Superior temporal gyrus (tissue), 1 donor: ENCODE measurements at regions not wholly inside any gene's neighbourhood (a gene's known extent, or its start where the extent isn't known, plus 50 kb on each side); places are given as distances from the start of the nearest gene placed in this dataset.
"Not testable (repeated sequence)": the region's sequence is repeated elsewhere in the genome, so short reads cannot be mapped to it uniquely, and the experiment has no call there.

Source experiments
- DNase-seq: peaks from one replicate; pipeline ENCODE4 v3.0.0-alpha.2; 2016; ENCODE audit errors: extremely low spot score

DNA sequence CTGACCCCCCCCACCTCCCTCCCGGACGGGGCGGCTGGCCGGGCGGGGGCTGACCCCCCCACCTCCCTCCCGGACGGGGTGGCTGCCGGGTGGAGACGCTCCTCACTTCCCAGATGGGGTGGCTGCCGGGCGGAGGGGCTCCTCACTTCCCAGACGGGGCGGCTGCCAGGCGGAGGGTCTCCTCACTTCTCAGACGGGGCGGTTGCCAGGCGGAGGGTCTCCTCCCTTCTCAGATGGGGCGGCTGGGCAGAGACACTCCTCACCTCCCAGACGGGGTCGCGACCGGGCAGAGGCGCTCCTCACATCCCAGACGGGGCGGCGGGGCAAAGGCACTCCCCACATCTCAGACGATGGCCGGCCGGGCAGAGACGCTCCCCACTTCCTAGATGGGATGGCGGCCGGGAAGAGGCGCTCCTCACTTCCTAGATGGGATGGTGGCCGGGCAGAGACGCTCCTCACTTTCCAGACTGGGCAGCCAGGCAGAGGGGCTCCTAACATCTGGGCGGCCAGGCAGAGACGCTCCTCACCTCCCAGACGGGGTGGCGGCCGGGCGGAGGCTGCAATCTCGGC, 597.6 kb downstream of the ZEB2 start:
- DNase-seq = not testable (repeated sequence)

DNA sequence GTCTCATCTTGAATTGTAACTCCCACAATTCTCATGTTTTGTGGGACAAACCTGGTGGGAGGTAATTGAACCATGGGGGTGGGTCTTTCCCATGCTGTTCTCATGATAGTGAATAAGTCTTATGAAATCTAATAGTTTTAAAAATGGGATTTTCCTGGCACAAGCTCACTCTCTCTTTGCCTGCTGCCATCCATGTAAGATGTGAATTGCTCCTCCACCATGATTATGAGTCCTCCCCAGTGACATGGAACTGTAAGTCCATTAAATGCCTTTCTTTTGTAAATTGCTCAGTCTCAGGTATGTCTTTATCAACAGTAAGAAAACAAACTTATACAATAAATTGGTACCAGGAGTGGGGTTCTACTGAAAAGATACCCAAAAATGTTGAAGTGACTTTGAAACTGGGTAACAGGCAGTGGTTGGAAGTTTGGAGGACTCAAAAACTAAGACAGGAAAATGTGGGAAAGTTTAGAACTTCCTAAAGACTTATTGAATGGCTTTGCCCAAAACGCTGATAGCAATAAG, 601.4 kb downstream of the ZEB2 start:
- no peak for DNase-seq

DNA sequence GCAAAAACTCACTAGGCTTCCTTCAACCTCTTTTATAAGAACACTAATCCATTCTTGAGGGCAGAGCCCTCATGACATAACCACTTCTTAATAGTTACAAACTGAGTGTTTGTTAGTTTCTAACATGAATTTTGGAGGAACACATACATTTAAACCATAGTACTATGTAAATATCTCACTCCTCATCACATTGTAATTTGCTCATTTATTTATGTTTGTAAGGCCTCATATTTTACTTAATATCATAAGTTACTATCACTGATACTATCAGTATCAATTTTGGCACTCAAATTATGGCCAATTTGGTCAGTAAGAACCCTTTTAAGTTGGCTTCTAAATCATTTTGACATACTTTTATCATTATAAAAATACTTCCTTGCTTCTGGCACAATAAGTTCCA, 603.1 kb downstream of the ZEB2 start:
- DNase-seq = no peak

DNA sequence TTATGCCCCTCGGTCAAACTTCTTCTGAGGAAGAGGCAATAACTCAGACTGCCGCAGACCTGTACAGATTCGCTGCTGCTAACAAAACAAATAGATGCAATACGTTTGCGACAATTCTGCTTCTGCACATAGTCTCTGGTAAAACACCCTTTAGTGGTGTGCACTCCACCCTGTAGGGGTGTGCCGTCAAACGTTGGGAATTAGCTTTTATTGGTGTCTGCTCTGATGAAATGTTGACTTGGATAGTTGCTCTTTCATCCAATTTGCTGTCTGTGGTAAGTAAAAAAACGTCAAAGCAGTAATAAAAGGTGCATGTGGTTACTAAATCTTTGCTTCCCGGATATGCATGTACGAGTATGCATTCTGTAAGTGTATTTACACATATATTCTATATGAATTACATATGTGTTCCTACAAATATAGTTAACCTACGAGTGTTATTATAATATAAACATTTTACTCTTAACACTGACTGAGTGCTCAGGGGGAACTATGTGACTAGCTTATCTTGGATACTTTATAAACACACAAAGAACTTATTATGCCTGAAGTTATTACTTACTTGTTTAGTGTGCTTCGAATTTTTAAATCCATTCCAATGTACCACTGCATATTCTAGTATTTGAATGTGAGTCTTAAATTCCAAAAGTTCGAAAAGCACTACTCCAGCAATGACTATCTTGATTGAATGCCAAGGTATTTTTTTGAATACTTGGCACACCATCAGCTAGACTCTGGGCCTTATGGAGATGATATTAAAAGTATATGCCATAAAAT, 610.2 kb downstream of the ZEB2 start:
- DNase-seq = no peak

DNA sequence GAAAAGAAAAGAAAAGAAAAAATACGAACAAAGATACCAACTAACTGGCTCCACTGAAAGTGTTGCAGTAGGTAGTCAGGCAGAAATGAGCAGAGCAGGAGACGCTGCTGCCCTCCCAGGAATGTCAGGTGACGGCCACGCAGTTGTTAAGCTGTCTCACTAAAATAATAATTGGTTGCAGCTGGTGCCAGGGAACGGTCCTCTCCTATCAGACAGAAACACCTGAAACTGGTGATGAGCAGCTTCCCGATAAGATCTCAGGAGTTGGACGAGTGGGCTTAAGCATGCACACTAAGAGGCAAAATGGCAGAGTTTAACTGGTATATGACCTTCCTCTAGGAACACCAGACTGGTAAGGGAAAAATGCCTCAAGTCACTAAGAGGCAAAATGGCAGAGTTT, 611.1 kb downstream of the ZEB2 start:
- DNase-seq = no peak

DNA sequence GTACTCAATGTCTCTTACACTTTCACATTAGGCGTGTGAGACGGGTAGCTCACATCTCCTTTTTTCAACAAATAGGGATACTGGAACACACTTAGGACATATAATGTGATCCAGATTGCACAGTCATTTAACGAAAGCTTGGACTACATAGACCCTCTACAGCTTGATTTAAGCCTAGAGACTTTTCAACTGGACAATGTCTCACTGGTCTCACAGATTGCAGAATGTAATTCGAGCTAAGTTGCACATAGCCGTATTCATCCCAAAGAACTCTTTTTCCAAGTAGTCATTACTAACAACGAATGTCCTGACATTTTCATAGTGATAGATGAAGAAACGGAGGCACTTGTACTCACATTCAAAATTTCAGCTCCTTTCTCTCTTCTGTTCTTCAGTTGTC, 612.1 kb downstream of the ZEB2 start:
- no peak for DNase-seq

DNA sequence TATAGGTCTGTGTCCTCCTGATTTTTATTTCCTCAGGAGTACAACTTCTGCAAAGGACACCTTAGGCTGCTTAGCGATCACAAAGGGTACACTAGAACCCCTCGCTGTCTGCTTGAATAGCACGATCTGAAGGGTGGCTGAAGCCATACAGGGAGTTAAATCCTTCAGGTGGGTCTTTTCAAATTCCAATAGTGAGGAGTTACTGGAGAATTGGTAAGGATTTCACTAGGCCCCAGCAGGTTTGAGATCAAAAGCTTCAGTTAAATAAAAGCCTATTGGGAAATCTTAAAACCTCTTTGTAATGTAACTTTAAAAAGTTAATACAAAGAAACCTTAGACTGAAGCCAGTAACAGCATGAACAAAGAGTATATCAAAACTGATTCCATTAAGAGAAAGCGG, 613.1 kb downstream of the ZEB2 start:
- DNase-seq = no peak

DNA sequence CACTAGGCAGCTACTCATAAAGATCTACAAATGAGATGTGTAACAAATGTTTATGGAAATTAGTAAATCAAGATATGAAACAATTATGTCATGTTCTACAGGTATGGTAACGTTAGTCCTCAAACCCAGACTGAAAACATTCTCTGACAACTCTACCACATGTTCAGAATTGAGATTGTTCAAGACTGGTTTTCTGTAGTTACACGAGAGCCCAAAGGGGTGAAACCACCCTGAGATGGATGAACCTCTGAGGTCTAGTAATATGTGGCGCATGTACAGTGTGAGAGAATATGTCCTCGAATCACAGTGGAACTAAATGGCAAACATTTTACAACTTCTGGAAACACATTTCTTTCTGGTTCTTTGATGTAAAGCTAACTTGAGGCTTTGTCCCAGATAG, 614.3 kb downstream of the ZEB2 start:
- no peak for DNase-seq

DNA sequence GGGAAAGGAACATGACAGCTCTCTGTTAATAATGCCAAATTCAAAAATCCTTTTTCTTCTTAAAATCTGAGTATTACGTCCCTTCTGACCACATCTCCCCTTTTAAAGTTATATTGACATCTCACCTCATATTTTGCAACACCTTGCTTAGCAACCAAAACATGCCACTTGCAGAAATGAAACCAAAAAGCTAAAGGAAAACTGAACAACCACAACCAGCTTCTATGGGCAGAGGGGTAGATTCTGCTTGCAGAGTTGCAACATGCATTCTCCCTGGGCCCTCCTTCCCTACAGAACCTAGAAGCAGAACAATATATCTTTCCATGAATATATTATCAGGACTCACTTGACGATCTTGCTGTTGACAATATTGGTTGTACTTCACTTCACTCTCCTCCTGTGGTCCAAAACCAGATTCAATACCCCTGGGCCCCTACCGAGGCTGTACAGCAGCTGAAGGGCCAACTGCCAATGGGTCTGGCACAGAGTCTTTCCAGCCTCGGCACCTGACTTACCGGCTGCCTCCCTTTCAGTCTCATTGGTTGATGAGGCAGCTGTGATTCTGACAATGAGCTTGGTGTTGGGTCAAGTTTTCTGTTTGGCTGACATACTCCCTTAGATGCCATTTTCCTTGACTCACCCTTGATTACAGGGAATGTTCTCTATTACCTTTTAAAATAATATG, 616.6 kb downstream of the ZEB2 start:
- no peak for DNase-seq

DNA sequence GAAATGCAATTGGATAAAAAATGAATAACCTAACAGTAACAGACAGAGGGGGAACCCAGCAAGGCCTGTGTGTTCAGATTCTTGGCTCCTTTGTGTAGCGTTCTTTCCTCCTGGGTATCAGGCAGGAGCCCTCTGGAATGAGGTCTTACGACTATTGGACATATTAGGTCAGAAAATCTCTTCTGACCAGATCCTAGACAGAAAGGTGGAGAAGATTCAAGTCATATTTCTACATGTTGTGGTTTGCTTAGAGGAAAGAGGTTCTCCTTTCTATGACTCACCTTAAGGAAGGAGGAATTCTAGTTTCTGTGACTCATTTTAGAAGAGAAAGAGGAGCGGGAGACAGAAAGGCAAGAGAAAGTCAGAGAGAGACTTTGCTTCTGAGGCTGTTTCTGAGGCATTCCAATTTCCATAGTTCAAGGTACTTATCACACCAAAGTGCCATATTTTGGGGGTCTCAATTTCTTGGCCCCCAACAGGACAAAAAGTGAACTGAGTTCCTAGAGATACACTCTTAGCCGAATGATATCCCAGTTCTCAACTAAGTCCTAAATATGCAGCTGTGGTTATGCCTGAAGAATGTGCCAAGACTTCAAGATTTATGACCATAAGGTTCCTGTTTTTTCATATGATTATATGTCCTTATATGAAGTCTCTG, 618.6 kb downstream of the ZEB2 start:
- DNase-seq = no peak

DNA sequence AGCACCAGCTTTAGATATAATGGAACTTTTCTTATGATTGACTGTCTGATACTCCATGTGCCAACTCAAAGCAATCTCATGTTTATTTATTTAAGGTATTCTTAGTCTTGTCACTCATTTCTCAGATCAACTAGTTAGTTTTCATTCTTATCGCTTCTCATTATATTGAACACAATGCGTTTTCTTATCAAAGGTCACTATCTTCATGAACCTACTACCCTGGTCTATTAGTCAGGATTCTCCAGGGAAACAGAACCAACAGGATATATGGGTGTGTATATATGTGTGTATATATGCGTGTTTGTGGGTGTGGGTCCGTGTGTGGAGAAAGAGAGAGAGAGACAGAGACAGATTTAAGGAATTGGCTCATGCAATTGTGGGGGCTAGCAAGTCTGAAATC, 619.9 kb downstream of the ZEB2 start:
- DNase-seq = no peak

DNA sequence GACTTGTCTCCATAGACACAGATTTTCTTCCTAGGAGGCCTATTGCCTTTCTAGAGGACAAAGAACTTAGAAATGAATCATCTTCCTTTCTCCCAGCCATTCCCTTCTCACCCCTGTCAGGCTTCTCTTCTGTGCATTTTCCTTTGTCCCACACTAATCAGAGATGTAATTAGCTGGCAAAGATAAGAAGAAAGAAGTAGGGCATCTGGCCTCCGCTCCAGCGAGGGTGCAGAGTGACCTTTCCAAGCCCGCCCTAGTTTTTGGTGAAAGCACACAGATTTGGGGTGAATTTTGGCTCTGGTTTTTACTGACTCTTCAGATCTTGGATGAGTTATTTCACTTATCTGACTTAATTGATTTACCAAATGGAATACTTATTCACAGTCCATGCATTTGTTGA, 626.5 kb downstream of the ZEB2 start:
- no peak for DNase-seq

DNA sequence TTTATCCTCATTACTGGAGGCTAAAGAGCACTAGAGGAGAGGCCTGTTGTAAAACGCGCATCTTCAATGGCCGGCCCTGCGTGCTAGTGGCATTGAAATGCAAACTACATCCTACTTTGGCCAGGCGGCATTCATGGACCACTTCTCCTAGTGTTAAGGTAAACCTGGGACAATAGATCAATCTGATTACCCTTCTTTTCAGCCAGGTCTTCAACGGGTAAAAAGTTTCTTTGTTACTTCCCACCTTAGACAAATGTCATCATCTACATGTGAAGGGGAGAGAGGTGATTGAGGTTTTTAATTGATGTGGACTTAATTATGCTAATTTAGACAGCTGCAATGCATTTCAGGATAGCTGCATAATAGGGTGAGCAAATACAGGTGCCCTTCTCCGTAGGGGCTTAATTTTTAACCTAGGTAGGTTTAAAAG, 628.0 kb downstream of the ZEB2 start:
- DNase-seq = no peak

DNA sequence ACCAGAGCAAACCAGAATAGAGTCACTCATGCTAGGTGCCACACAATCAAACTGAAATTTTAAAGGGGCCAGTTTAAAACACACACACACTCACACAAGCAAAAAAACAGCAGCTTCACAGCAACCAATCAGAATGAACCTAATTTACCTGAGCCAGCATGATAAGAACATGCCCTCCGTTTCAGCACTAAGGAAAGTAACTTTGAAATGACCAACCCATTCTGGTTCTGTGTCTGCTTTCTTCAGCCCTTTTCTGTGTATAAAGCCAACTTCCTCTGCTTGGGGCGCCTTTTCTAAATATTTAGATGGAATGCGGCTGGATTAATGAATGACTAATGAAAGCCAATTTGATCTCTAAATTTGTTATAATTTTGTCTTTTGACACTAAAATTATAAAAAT, 629.1 kb downstream of the ZEB2 start:
- no peak for DNase-seq

DNA sequence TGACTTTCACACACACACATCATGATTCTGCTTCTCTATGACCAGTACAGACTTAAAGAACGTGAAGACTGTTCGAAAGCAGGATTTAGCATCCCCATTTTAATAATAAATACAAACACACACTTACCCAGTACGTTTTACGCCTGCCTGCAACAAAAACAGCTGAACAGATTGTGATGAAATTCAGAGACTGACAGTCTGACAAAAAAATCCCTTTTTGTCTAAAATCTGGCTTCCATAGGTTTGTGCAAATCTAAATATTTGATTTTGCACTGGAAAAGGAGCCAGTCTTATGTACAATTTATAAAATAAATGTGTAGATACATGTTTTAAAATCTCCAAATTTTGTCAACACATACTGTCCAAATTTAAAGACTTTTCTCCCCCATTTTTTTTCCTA, 630.7 kb downstream of the ZEB2 start:
- no peak for DNase-seq

DNA sequence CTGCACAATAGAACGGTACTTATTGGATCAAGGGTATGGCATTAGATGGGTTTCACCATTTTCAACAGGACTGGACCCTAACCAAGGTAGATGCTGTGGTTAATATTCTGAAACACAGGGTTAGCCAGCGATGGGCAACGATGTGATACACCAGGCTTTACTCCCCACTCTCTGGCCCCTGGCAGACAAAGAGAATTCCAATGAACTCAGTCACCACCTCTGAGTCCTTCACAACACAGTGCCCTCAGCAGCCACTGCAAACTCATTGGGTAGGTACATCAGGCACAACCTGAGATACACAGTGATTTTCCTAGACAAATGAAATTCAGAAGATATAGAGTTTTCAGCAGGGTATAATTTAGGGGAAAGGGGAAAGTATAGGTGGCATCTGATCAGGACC, 634.5 kb downstream of the ZEB2 start:
- DNase-seq = no peak

DNA sequence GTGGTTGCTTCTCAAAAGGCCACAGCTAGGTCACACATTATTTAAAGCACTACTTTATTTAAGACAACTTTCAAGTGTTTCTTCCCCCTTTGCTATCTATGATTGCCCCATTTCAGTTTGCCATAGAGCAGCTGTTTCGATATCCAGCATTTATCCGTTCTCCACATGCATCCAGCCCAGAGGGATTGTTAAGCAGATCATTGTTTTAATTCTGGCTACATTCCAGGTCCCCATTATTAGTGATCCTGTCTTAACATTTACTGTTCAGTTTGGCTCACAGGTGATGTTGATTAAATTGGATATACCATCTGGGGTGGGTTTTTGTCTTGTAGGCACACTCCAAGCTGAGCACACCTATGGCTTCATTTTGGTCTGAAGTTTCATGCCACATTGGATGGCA, 638.7 kb downstream of the ZEB2 start:
- no peak for DNase-seq

DNA sequence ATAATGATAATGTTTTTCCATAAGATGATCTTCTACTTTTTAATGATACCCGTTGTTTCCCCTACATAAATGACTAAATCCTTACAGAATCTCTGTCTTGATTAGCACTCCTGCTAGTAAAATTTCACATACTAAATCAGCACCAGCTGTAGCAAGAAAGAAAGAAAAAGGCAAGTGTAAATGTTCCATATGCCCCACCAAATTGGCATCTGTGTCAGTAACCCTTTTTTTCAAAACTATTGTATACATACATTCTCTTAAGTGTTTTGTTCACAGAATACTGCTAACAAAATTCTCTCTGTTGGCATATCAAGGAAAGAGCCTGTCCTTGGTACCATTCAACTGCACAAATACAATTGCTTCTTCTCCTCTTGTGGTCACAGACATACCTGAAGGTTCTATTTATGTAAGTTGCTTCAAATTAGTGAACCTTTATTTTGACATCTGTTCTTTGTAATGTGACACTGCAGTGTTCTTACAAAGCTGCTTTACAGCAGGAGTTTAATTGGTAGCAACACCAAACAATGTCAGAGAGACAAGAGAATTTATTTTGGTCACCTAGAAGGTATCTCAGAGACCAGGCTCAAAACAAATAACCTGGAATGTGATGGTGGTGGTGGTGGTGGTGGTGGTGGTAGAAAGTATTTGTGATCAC, 641.9 kb downstream of the ZEB2 start:
- no peak for DNase-seq

DNA sequence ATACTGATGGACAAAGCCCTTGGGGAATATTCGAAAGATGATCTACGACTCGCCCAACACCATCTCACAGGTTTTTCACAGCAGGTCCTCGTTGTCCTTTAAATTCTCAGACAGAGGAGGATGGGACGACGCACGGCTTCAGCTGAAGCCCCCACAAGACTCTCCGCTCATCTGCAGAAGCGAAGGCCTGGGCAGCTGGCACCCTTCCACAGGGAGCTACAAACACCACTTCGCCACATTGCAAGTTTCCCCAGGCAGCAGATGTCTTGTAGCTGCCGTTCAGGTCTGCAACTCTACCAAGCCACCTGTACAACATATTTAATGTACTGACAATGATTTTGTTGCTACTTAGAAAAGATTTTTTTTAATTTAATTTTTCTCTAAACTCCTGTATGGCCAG, 642.9 kb downstream of the ZEB2 start:
- DNase-seq = no peak

DNA sequence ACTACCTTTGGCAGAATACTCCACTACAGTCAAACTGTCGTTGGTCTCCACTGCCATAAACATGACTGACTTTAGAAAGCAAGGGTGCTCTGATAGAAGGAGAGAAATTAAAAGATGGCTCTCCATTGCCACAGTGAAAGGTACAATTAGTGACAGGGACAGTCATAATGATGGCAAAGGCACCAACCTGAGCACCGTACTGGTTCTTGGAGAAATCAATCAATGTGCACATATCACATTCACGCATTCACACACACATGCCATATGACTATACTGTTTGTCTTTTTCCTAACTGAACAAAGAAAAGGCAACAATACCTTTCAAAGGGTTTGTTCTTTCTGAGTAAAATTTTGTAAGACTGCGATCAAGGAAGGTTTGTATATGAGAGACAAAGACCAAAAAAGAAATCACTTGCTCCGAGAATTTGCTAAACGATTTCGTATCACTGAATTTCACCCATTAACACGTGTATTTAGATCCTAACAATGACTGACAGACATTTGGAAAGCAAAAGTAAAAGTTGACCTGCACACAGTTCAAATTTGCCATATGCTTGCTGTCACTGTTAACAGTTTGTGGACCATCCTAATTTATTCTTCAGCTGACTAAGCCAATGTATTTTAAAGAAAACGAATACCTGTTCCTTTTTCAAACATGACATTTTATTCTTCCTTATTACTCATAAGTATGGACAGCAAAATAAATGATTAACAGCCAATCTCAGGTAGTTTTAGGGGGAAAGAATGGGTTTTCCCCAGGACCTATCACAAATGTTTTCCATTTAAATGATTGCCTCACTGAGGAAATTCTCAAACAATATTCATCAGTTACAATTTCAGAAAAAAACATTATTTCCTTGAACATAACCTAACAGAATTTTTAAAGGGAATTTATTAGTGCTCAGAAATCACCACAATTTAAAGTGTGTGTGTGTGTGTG, 644.4 kb downstream of the ZEB2 start:
- no peak for DNase-seq

DNA sequence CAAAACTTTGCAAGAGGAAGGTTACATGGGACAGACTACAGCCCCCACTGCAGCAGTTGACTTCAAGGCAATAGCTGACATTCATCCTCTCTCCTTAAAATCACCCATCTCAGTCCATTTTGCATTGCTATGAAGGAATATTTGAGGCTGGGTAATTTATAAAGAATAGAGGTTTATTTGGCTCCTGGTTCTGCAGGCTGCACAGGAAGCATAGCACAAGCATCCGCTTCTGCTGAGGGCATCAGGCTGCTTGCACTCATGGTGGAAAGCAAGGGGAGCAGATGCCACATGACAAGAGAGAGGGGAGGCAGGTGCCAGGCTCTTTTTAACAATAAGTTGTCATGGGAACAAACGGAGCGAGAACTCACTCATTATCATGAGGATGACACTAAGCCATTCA, 646.0 kb downstream of the ZEB2 start:
- no peak for DNase-seq
